Neural progenitor cell (in vitro differentiated cells): ENCODE measurements at regions not wholly inside any gene's neighbourhood (a gene's known extent, or its start where the extent isn't known, plus 50 kb on each side); places are given as distances from the start of the nearest gene placed in this dataset.

ENCODE experiments used
- DNase-seq: peaks from one replicate; pipeline ENCODE4 v3.0.0-alpha.2; 2016; ENCODE audit warnings: low spot score
- H2AFZ ChIP-seq: fragments of 200-600 bp; sonication (generic); replicated peaks from 2 replicates; pipeline ENCODE4 v1.6.1; 2016; ENCODE audit warnings: antibody characterized with exemption
- H3F3A ChIP-seq: fragments of 200-600 bp; sonication (generic); 2 replicates; pipeline ENCODE4 v1.6.1; 2016; ENCODE audit warnings: antibody characterized with exemption, low read depth
- H3K27ac ChIP-seq: fragments of 200-600 bp; sonication (generic); 2 replicates; pipeline ENCODE4 v1.5.1; 2016; ENCODE audit warnings: mild to moderate bottlenecking
- H3K27me3 ChIP-seq: fragments of 200-600 bp; sonication (generic); 2 replicates; pipeline ENCODE4 v1.6.1; 2016; ENCODE audit warnings: mild to moderate bottlenecking, moderate library complexity
- H3K36me3 ChIP-seq: fragments of 200-600 bp; sonication (generic); 2 replicates; pipeline ENCODE4 v1.5.1; 2016
- H3K4me1 ChIP-seq: fragments of 200-600 bp; sonication (generic); 2 replicates; pipeline ENCODE4 v1.6.1; 2016; ENCODE audit warnings: mixed run types
- H3K4me2 ChIP-seq: fragments of 200-600 bp; sonication (generic); 2 replicates; pipeline ENCODE4 v1.6.1; 2016
- H3K4me3 ChIP-seq: fragments of 200-600 bp; sonication (generic); 2 replicates; pipeline ENCODE4 v1.5.1; 2016
- H3K79me2 ChIP-seq: fragments of 200-600 bp; sonication (generic); 2 replicates; pipeline ENCODE4 v1.6.1; 2016; ENCODE audit warnings: low read depth
- H3K9ac ChIP-seq: fragments of 200-600 bp; sonication (generic); 2 replicates; pipeline ENCODE4 v1.6.1; 2016
- H3K9me3 ChIP-seq: fragments of 200-600 bp; sonication (generic); 2 replicates; pipeline ENCODE4 v1.5.1; 2016; ENCODE audit warnings: low read depth
- H4K20me1 ChIP-seq: fragments of 200-600 bp; sonication (generic); 2 replicates; pipeline ENCODE4 v1.6.1; 2016; ENCODE audit warnings: low read depth
- H3K27ac Mint-ChIP-seq: 3 replicates; pipeline ENCODE4 v1.8.0; 2021; ENCODE audit warnings: mixed read lengths
- H3K27me3 Mint-ChIP-seq: 2 replicates; pipeline ENCODE4 v1.8.0; 2022; ENCODE audit warnings: low read depth, mild to moderate bottlenecking, inconsistent platforms, moderate library complexity, mixed read lengths; ENCODE audit not compliant: insufficient read depth
- H3K36me3 Mint-ChIP-seq: 3 replicates; pipeline ENCODE4 v1.8.0; 2021; ENCODE audit warnings: mixed read lengths
- H3K4me1 Mint-ChIP-seq: 3 replicates; pipeline ENCODE4 v1.8.0; 2021; ENCODE audit warnings: mixed read lengths
- H3K4me3 Mint-ChIP-seq: 3 replicates; pipeline ENCODE4 v1.8.0; 2021; ENCODE audit warnings: mild to moderate bottlenecking, moderate library complexity, mixed read lengths
- H3K9me3 Mint-ChIP-seq: 3 replicates; pipeline ENCODE4 v1.8.0; 2020; ENCODE audit warnings: mixed read lengths
- CTCF ChIP-seq: fragments of 200-600 bp; sonication (generic); IDR thresholded peaks from 2 replicates; pipeline ENCODE4 v1.5.1; 2017; ENCODE audit warnings: antibody characterized with exemption, mild to moderate bottlenecking
- EZH2 ChIP-seq: fragments of 200-600 bp; sonication (generic); IDR thresholded peaks from 2 replicates; pipeline ENCODE4 v1.6.1; 2017; ENCODE audit warnings: antibody characterized with exemption, mild to moderate bottlenecking, moderate library complexity
- EZH2phosphoT487 ChIP-seq: fragments of 200-600 bp; sonication (generic); IDR thresholded peaks from 2 replicates; pipeline ENCODE4 v1.6.1; 2017; ENCODE audit warnings: antibody characterized with exemption

GRCh38 chr4:30153427-30153826 is 566.7 kb upstream of the PCDH7 start:
- Mint-ChIP-seq H3K27ac (no peak overlapping the region), H3K4me1 (peaks cover 4% of the 10 kb centered on the region), H3K36me3 (no peaks in the 10 kb centered on the region), H3K9me3 (no peaks in the 10 kb centered on the region), H3K4me3 (no peak overlapping the region), H3K27me3 (no peaks in the 10 kb centered on the region)
- H3K4me3 ChIP-seq: no peak overlapping the region
- H4K20me1 ChIP-seq: no peaks in the 10 kb centered on the region
- H3K27ac ChIP-seq: no peak overlapping the region
- no peak for DNase-seq
- no peak overlapping the region for H2AFZ ChIP-seq
- H3F3A ChIP-seq: peaks cover 7% of the 10 kb centered on the region
- peaks cover 14% of the 10 kb centered on the region for H3K4me1 ChIP-seq
- H3K27me3 ChIP-seq: no peaks in the 10 kb centered on the region
- H3K79me2 ChIP-seq: no peaks in the 10 kb centered on the region
- no peak overlapping the region for H3K4me2 ChIP-seq
- no peaks in the 10 kb centered on the region for H3K36me3 ChIP-seq
- no peak for TF ChIP-seq EZH2phosphoT487
- no peak for TF ChIP-seq EZH2
- TF ChIP-seq CTCF: no peak
- H3K9me3 ChIP-seq: no peaks in the 10 kb centered on the region
- no peak overlapping the region for H3K9ac ChIP-seq

GRCh38 chr4:30160140-30160539 is 560.0 kb upstream of the PCDH7 start:
- no peaks in the 10 kb centered on the region for H3K9me3 ChIP-seq
- no peaks in the 10 kb centered on the region for H3K36me3 Mint-ChIP-seq
- no peak overlapping the region for H3K4me2 ChIP-seq
- no peaks in the 10 kb centered on the region for H3K79me2 ChIP-seq
- no peak overlapping the region for H3K27ac Mint-ChIP-seq
- no peaks in the 10 kb centered on the region for H3K27me3 ChIP-seq
- H4K20me1 ChIP-seq: no peaks in the 10 kb centered on the region
- H3K36me3 ChIP-seq: no peaks in the 10 kb centered on the region
- H3K9ac ChIP-seq: no peak overlapping the region
- H3K9me3 Mint-ChIP-seq: no peaks in the 10 kb centered on the region
- no peaks in the 10 kb centered on the region for H3F3A ChIP-seq
- H2AFZ ChIP-seq: no peak overlapping the region
- no peaks in the 10 kb centered on the region for H3K4me1 Mint-ChIP-seq
- no peak overlapping the region for H3K27ac ChIP-seq
- no peaks in the 10 kb centered on the region for H3K4me1 ChIP-seq
- no peak for TF ChIP-seq EZH2
- TF ChIP-seq EZH2phosphoT487: no peak
- no peak for TF ChIP-seq CTCF
- no peak overlapping the region for H3K4me3 ChIP-seq
- H3K27me3 Mint-ChIP-seq: no peaks in the 10 kb centered on the region
- no peak overlapping the region for H3K4me3 Mint-ChIP-seq
- DNase-seq: no peak

GRCh38 chr4:30172416-30172815 is 547.8 kb upstream of the PCDH7 start:
- no peak overlapping the region for H3K27ac ChIP-seq
- no peaks in the 10 kb centered on the region for H3K9me3 ChIP-seq
- no peak overlapping the region for H2AFZ ChIP-seq
- H3K79me2 ChIP-seq: no peaks in the 10 kb centered on the region
- H3K9ac ChIP-seq: no peak overlapping the region
- no peaks in the 10 kb centered on the region for H3K36me3 ChIP-seq
- H3K27ac Mint-ChIP-seq: no peak overlapping the region
- no peak overlapping the region for H3K4me2 ChIP-seq
- no peaks in the 10 kb centered on the region for H3K27me3 ChIP-seq
- H3K4me1 ChIP-seq: no peaks in the 10 kb centered on the region
- H3K4me1 Mint-ChIP-seq: no peaks in the 10 kb centered on the region
- no peaks in the 10 kb centered on the region for H3F3A ChIP-seq
- H3K4me3 Mint-ChIP-seq: no peak overlapping the region
- H3K9me3 Mint-ChIP-seq: no peaks in the 10 kb centered on the region
- no peaks in the 10 kb centered on the region for H3K27me3 Mint-ChIP-seq
- H4K20me1 ChIP-seq: no peaks in the 10 kb centered on the region
- no peaks in the 10 kb centered on the region for H3K36me3 Mint-ChIP-seq
- H3K4me3 ChIP-seq: no peak overlapping the region
- TF ChIP-seq CTCF: no peak
- no peak for TF ChIP-seq EZH2
- no peak for TF ChIP-seq EZH2phosphoT487
- no peak for DNase-seq

GRCh38 chr4:30181512-30181911 is 538.7 kb upstream of the PCDH7 start:
- no peak overlapping the region for H3K4me2 ChIP-seq
- TF ChIP-seq CTCF (no peak), EZH2phosphoT487 (no peak), EZH2 (no peak)

More at GRCh38 chr4:30181512-30181911, 538.7 kb upstream of the PCDH7 start:
- DNase-seq: no peak
- H3K9me3 ChIP-seq: no peaks in the 10 kb centered on the region
- Mint-ChIP-seq H3K36me3 (no peaks in the 10 kb centered on the region), H3K27ac (no peak overlapping the region), H3K27me3 (no peaks in the 10 kb centered on the region), H3K4me3 (no peak overlapping the region), H3K4me1 (no peaks in the 10 kb centered on the region), H3K9me3 (no peaks in the 10 kb centered on the region)
- H3K36me3 ChIP-seq: no peaks in the 10 kb centered on the region
- no peaks in the 10 kb centered on the region for H3F3A ChIP-seq
- no peak overlapping the region for H3K9ac ChIP-seq
- no peak overlapping the region for H3K4me3 ChIP-seq
- no peak overlapping the region for H2AFZ ChIP-seq
- H3K4me1 ChIP-seq: no peaks in the 10 kb centered on the region
- no peaks in the 10 kb centered on the region for H3K79me2 ChIP-seq
- H3K27ac ChIP-seq: no peak overlapping the region
- H3K27me3 ChIP-seq: no peaks in the 10 kb centered on the region
- H4K20me1 ChIP-seq: no peaks in the 10 kb centered on the region
